ENCODE measurements at regions not wholly inside any gene's neighbourhood (a gene's known extent, or its start where the extent isn't known, plus 50 kb on each side); places are given as distances from the start of the nearest gene placed in this dataset.

DNA sequence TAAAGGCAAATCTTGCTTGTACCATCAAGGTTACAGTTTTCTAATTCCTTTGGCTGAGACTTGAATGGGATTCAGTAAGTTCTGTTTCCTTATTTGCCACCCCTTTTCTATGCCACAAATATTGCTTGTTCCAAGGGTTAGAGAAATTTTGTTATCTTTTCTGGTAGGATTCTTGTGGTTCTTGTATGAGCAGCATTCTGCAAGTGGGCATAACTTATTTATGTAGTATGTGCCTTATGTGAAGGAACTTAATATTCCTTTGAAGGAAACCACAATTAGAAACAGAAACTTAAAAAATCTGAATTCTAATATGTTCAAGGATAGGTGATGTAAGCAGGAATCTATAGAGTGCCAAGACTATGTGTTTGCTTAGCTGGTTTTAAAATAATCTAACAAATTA is 53.1 kb upstream of the TSPAN5 start:
- no peaks in the 10 kb centered on the region for H3K36me3 ChIP-seq
- no peaks in the 10 kb centered on the region for H3K27me3 ChIP-seq

DNA sequence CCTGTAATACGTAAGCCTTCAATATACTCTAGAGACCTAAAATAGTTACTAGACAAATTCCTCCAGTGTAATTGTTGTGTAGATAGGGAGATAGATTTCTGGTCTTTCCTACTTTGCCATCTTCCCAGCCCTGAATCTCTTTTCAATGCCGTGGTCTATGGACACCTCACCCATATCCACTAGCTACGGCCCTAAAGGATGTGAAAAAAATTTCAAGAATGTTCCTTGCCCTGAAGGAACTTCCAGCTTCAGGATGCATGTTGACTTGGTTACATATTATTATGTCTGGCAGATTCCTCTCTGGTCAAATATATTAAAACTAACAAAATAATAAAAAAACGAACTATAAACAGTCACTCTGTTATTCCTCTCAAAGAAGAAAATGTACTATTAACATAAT is 52.4 kb upstream of the TSPAN5 start:
- H3K4me1 ChIP-seq, result no peaks in the 10 kb centered on the region
- 43% methylated on average over 4 of the region's 4 CpGs for WGBS
- no peaks in the 10 kb centered on the region for H3K27me3 ChIP-seq
- H3K36me3 ChIP-seq, result no peaks in the 10 kb centered on the region
- no peak overlapping the region for H3K27ac ChIP-seq
- no peaks in the 10 kb centered on the region for H3K9me3 ChIP-seq
- H3K4me3 ChIP-seq, result no peak overlapping the region
- TF ChIP-seq, protein P1, sequence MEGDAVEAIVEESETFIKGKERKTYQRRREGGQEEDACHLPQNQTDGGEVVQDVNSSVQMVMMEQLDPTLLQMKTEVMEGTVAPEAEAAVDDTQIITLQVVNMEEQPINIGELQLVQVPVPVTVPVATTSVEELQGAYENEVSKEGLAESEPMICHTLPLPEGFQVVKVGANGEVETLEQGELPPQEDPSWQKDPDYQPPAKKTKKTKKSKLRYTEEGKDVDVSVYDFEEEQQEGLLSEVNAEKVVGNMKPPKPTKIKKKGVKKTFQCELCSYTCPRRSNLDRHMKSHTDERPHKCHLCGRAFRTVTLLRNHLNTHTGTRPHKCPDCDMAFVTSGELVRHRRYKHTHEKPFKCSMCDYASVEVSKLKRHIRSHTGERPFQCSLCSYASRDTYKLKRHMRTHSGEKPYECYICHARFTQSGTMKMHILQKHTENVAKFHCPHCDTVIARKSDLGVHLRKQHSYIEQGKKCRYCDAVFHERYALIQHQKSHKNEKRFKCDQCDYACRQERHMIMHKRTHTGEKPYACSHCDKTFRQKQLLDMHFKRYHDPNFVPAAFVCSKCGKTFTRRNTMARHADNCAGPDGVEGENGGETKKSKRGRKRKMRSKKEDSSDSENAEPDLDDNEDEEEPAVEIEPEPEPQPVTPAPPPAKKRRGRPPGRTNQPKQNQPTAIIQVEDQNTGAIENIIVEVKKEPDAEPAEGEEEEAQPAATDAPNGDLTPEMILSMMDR (IDR thresholded peaks at IDR 0.05), result no peak
- TF ChIP-seq POLR2A (IDR thresholded peaks at IDR 0.05), result no peak
- no peak for TF ChIP-seq EP300 (IDR thresholded peaks at IDR 0.05)
- TF ChIP-seq POLR2AphosphoS5 (IDR thresholded peaks at IDR 0.05), result no peak
- no peak for DNase-seq (ENCODE audit: low spot score in 2 of 2)

More for the DNA sequence above, 53.1 kb upstream of the TSPAN5 start:
- H3K4me1 ChIP-seq, result no peaks in the 10 kb centered on the region
- DNase-seq (ENCODE audit: low spot score in 2 of 2), result no peak
- TF ChIP-seq POLR2A (IDR thresholded peaks at IDR 0.05) (no peak), EP300 (IDR thresholded peaks at IDR 0.05) (no peak), POLR2AphosphoS5 (IDR thresholded peaks at IDR 0.05) (no peak)
- TF ChIP-seq, protein P1 (IDR thresholded peaks at IDR 0.05), result no peak
- H3K9me3 ChIP-seq, result no peaks in the 10 kb centered on the region
- H3K27ac ChIP-seq, result no peak overlapping the region
- no peak overlapping the region for H3K4me3 ChIP-seq

Data from suprapubic skin (tissue), 4 donors.